ENCODE measurements at regions not wholly inside any gene's neighbourhood (a gene's known extent, or its start where the extent isn't known, plus 50 kb on each side); places are given as distances from the start of the nearest gene placed in this dataset.

DNA sequence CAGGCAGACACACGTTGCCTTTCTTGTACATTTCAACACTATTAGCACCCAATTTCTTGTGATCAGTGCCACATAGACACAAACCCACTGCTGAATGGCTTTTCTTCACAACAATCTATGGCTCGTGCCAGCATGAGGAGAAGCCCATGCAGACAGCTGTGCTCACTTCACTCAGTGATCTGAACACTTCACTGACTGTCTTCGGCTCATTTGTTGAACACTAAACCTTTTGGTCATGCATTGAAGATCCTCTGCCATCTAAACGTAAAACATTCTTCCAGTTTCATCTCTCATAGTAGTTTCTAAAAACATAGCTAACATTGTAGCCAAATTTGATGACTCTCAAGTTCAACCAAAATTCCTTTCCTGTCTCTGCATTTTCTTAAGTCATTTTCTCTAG is 331.0 kb upstream of the ZP4 start:
- Histone ChIP-seq H3K27me3 (no peaks in the 10 kb centered on the region), H3K4me3 (no peak overlapping the region), H3K9me3 (replicated peaks in 1 of 3) (no peaks in the 10 kb centered on the region), H3K4me1 (replicated peaks in 1 of 2) (no peaks in the 10 kb centered on the region), H3K27ac (no peak overlapping the region), H3K36me3 (replicated peaks in 1 of 2) (no peaks in the 10 kb centered on the region)
- WGBS, 4 donors: 70 to 81% (median 75%) methylated on average over 4 of the region's 4 CpGs
- intact Hi-C loops (cut with DNase I): no loop called here
- no peak for DNase-seq
- no peak for TF ChIP-seq POLR2A (IDR thresholded peaks at IDR 0.05)
- TF ChIP-seq, protein P1, sequence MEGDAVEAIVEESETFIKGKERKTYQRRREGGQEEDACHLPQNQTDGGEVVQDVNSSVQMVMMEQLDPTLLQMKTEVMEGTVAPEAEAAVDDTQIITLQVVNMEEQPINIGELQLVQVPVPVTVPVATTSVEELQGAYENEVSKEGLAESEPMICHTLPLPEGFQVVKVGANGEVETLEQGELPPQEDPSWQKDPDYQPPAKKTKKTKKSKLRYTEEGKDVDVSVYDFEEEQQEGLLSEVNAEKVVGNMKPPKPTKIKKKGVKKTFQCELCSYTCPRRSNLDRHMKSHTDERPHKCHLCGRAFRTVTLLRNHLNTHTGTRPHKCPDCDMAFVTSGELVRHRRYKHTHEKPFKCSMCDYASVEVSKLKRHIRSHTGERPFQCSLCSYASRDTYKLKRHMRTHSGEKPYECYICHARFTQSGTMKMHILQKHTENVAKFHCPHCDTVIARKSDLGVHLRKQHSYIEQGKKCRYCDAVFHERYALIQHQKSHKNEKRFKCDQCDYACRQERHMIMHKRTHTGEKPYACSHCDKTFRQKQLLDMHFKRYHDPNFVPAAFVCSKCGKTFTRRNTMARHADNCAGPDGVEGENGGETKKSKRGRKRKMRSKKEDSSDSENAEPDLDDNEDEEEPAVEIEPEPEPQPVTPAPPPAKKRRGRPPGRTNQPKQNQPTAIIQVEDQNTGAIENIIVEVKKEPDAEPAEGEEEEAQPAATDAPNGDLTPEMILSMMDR (IDR thresholded peaks at IDR 0.05): no peak

DNA sequence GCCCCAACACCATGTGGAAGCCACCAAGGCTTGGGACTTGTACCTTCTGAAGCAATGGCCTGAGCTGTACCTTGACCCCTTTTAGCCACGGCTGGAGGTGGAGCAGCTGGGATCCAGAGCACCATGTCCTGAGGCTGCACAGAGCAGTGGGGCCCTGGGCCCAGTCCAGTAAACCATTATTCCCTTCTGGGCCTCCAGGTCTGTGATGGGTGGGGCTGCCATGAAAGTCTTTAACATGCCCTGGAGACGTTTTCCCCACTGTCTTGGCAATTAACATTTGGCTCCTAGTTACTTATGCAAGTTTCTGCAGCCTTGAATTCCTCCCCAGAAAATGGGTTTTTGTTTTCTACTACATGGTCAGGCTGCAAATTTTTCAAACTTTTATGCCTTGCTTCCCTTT is 323.7 kb upstream of the ZP4 start:
- H3K4me3 ChIP-seq: no peak overlapping the region
- H3K27me3 ChIP-seq: no peaks in the 10 kb centered on the region
- WGBS, 4 donors: 23 to 58% (median 44%) methylated on average over 1 to 2 of the region's 2 CpGs
- intact Hi-C loops (cut with DNase I): no loop called here
- no peak overlapping the region for H3K27ac ChIP-seq
- TF ChIP-seq, protein P1 (IDR thresholded peaks at IDR 0.05): no peak
- TF ChIP-seq POLR2A (IDR thresholded peaks at IDR 0.05): no peak
- H3K36me3 ChIP-seq (replicated peaks in 1 of 2): no peaks in the 10 kb centered on the region
- DNase-seq: no peak
- H3K4me1 ChIP-seq (replicated peaks in 1 of 2): no peaks in the 10 kb centered on the region
- H3K9me3 ChIP-seq (replicated peaks in 1 of 3): no peaks in the 10 kb centered on the region

DNA sequence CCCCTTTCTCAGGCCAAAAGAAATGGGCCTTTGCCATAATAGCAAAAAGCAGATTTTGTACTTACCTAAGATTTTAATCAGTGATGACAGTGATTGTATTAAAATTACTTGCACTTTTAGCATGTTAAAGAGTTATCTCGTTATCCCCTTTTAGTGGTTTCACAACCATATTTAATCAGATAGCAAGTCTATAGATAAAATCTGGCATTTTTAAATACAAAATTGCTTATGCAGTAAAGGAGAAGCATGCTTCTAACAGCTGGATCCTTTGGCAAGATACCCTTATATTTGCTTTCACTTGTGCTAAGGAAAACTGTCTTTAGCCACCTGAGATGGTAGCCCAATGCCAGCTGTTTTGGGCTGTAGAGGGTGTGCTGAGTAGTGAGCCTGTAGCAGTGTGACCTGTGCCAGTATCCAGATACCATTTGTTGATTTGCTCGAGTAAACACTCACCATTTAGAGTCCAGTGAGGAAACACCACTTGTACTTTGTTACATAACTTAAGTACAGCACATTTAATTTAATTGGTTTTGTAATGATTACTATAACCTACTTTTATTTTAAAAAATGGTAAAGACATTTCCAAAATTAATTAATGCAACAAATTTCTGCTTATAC is 314.4 kb upstream of the ZP4 start:
- intact Hi-C loops (cut with DNase I): no loop called here
- TF ChIP-seq, protein P1 (IDR thresholded peaks at IDR 0.05): no peak
- TF ChIP-seq POLR2A (IDR thresholded peaks at IDR 0.05): no peak
- 59 to 74% (median 69%) methylated on average over 2 of the region's 2 CpGs for WGBS, 4 donors

DNA sequence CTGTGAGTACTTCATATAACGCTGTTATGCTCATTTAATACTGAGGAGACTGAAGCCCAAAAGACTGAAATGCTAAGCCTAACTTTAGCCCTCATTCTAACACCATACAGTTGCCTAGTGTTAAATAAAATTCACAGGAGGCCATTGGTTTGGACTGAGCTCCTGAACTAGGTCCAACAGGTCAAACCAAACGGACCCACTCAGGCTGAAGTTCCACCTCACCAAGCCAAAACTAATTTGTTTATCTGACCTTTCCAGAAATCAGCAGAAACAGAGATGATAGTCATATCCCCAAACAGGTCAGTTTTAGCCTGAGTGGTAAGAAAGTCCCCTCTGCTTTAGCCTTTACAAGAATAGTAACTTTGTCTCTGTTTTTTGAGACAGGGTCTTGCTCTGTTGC is 311.3 kb upstream of the ZP4 start:
- Histone ChIP-seq H3K9me3 (replicated peaks in 1 of 3) (no peaks in the 10 kb centered on the region), H3K36me3 (replicated peaks in 1 of 2) (no peaks in the 10 kb centered on the region), H3K4me3 (no peak overlapping the region), H3K27ac (no peak overlapping the region), H3K27me3 (no peaks in the 10 kb centered on the region), H3K4me1 (replicated peaks in 1 of 2) (no peaks in the 10 kb centered on the region)
- TF ChIP-seq, protein P1 (IDR thresholded peaks at IDR 0.05): no peak
- no peak for TF ChIP-seq POLR2A (IDR thresholded peaks at IDR 0.05)
- DNase-seq: no peak
- intact Hi-C loops (cut with DNase I): no loop called here
- WGBS, 4 donors: 53 to 69% (median 62%) methylated on average over 2 of the region's 2 CpGs

More for the DNA sequence above, 314.4 kb upstream of the ZP4 start:
- Histone ChIP-seq H3K36me3 (replicated peaks in 1 of 2) (no peaks in the 10 kb centered on the region), H3K9me3 (replicated peaks in 1 of 3) (no peaks in the 10 kb centered on the region), H3K27ac (no peak overlapping the region), H3K4me1 (replicated peaks in 1 of 2) (no peaks in the 10 kb centered on the region), H3K4me3 (no peak overlapping the region), H3K27me3 (no peaks in the 10 kb centered on the region)
- DNase-seq: no peak

All from adrenal gland (tissue), 9 donors.